Activated naive CD4-positive, alpha-beta T cell treated with Interleukin-2 at 50 U/mL for 16 hours (primary cell): ENCODE measurements at regions not wholly inside any gene's neighbourhood (a gene's known extent, or its start where the extent isn't known, plus 50 kb on each side); places are given as distances from the start of the nearest gene placed in this dataset.
"Not testable (repeated sequence)": the region's sequence is repeated elsewhere in the genome, so short reads cannot be mapped to it uniquely, and the experiment has no call there.

Experiments used
- DNase-seq: peaks from one replicate; pipeline ENCODE4 v3.0.0-alpha.2; 2020

DNA sequence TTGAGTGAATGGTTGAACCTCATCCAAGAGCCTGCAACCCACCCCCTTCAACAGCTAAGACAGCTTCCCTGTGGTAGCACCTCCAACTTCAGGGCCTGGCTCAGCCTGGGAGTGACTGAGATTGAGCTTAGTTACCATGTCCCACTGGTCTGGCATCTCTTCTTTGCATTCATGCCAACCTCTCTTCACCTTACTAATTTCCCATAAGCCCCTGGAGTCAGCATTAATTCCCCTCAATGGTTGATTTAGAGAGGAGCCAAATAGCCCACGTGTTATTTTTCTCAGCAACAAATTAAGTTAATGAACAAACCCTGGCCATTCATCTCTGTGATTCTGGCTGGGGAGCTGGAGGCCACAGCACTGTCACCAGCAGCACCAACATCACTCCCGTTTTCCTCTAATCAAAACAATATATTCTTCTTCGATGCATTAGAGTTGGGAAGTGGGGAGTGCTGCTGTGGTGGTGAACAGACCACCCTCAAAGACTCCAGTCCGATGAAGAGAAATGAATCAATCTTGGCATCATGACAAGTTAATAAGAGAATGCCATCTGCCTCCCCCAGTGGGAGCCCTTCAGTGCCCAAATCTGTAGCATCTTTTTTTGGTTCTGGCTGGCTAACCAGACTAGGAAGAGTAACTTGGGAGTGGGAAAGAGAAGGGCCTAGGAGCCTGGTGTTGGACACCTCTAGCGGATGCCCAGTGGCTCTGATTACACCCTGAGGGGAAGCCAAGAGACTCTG lies 83.2 kb upstream of the ADRA1D start:
- DNase-seq: no peak

DNA sequence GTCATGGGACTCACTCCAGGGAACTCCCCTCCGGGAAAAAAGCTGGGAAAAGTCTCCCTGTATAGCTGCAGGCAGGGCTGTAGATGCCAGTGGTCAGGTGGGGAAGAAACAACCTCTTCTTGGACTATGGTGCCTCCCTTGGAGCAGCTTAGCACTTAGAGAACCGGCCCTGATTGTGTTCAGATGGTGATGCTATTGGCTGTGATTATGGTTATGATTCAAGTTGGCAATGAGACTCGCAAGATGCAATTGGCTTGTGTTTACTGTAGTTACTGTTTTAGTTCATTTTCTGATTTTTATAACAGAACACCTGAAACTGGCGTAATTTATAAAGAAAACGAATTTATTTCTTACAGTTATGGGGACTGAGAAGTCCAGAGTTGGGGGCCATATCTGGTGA lies 80.9 kb upstream of the ADRA1D start:
- no peak for DNase-seq

DNA sequence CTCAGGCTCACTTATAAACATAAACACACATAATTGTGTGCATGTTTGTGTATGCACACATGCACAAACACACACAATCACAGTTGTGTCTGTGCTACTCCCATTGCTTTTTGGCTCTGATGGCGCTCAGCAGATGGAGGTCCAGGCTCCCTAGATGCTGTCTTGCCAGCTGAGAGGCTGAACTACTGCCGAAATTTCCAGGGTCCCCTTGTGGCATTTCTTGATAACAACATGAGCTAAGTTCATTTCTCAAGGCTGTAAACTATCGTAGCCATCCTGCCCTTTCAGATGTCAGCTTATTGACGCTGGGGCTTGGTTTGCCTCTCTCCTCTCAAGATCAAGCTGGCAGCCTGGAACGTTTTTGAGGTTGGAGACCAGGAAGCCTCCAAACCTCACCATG lies 80.1 kb upstream of the ADRA1D start:
- DNase-seq: no peak

DNA sequence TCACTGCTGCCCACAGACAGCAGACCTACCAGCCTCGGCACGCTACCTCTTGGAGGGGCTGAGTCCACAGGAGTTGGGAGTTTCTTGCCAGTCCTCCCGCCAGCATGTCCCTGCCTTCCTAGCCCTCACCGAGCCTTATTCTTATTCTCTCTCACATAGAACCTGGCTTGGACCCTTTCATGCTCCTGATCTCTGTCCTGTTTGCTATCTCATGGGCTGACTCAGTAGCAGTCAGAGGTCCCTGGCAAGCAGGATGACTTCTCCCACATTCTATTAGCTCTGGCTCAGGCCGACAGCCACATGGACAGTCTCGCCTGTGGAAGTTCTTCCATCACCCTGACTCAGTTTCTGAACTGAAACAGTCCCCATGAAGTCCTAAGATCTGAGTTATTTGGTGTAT lies 79.5 kb upstream of the ADRA1D start:
- DNase-seq: no peak

DNA sequence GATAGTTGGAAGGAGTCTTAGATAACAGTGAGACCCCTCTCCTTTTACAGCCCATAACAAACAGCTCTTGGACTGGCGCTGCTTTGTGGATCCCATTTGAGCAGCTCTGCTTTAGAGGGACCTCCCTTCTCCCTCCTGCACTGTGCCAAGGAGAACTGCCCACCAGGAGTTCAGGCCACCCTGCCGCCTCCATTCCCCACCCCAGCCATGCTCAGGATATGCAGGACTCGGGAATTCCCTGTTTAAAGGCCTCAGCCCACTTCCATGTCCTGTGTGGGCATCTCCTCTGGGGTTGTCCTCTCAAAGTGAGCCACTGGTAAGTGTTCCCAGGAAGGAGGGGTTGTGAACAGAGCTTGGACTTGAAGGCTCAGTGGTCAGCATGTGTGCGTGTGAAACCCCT lies 78.9 kb upstream of the ADRA1D start:
- no peak for DNase-seq

DNA sequence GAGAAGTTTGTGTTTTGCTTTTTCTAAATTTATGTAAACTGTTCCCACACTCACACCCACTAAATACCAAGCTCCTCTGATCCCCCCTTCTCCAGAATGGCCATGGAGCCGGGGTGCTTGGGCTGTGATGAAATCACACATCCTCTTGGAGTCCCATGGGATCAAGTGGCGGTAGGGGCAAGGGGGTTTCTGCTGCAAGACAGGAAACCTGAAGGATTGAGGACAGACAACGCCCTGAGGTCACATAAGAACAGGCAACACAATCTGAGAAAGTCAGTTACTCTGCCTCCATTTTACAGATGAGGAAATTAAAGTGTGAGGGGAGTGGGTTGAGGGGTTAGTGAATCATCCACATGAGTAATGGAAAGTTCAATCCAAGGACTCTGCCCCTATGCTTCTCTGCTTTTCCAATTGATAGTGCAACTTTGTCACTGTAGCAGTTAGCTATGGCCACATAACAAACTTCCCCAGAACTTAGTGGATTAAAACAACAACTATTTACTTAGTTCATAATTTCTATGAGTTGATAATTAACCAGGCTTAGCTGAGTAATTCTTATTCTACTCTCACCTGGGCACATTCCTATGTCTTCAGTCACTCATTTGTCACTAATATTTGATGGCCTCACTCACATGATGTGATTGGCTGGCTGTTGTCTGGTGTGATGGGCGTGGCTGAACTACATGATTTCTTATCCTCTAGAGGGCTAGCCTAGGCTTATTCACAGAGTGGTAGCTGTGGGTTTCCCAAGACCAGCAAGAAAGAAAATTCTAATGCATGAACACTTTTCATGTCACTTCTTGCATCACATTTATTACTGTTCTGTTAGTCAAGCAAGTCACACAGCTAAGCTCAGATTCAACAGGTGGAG lies 77.3 kb upstream of the ADRA1D start:
- no peak for DNase-seq

DNA sequence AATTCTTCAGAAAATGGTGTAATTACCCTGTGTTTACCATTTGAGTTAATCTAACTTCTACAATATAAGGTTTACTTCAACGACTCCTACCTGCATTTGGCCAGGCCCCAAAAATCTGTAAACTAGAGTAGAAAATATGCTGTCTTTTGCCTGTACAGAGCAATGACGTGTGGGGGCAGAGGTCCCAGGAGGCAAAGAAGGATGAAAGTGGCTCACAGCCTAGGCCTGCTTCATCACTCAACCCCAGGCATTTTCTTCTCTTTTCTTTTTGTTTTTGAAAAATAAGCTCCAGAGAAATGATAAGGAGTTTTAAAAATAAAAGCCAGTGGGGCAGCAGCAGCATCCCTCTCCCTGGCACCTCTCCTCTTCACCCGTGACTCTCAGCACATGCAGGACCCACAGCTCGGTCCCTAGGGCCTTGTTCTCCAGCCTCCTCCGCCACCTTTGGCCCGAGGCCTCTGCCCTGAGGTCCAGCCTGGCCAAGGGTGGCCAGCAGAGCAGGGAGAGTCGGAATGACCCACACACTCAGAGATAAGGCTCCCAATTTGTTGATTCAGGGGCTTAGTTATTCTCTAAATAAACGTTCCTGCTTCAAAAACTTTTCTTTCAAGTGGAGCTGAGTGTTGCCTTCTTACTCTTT lies 76.6 kb upstream of the ADRA1D start:
- no peak for DNase-seq

DNA sequence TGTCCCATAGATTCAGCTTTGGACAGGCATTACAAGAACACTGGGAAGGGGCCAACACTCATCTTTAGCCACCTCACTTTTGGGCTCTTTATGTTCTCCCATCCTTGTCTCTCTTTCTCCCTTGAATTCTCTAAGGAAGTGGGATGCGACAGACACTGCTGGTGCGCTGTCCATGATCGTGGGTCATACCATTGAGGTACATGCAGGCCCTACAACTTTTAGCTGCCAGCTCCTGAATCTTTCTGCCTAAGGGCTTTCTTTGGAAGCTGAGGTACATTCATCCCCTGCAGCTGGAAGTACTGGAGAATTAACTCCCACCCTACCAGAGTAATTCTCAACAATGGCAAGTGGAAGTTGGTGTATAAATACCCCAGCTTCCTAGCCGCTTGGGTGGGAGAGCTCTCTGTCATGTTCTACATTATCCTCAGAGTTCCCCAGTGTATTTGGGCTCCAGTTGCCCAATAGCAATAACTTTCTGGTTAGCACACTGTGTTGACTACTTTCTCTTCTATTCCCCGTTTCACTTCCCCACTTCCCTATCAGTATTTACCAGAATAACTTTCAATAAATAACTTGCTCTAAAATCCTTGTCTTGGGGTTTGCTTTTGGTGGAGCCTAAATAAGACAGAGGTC lies 75.6 kb upstream of the ADRA1D start:
- DNase-seq: no peak

DNA sequence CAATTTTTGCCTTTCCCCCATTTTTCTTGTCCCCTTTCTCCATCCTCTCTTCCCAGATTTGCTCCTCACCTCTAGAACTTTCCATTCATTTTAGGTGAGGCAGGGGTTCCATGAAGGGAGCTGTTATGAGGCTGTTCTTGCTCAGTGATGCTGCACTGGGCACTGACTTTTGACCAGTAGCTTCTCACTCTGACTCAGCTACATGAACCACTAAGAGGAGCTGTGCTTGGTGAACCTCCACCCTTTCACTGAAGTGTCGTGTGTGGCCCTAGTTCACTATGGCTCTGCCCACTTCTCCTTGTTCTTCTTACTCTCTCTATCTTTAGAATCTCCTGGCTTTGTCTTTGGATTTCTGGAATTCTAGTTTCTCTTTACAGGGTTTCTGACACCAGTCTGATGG lies 73.4 kb upstream of the ADRA1D start:
- DNase-seq: no peak

DNA sequence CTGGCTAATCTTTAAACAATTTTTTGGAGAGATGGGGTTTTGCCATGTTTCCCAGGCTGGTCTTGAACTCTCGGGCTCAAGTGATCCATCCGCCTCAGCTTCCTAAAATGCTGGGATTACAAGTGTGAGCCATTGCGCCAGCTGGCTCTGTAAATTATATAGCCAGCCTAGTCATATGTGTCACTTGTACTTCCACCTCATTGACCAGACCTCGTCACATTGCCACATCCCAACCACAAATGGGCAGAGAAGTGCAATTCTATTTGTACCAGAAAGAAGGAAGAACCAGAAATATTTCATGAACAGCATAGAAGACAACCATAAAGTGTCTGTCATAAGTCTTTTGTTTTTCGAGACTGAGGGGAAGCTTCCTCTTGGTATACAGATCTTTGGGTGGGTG lies 71.2 kb upstream of the ADRA1D start:
- no peak for DNase-seq

DNA sequence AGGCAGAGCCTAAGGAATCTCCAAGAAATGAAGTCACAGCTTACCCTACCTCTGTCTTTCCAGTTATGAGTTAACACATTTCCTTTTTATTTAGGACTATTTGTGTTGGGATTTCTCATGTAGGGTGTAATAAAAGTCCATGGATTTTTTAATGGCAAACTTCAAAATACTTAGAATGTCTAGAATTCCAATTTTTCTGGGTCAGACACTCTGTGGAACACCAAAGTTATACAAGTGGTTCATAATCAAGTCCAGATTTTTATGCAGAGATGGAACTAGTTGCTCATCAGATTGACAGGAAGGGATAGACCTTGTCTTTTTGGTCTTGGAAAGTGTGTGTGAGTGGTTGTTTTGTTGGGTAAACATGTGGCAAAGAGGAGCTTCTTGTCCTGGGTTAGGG lies 69.8 kb upstream of the ADRA1D start:
- no peak for DNase-seq

DNA sequence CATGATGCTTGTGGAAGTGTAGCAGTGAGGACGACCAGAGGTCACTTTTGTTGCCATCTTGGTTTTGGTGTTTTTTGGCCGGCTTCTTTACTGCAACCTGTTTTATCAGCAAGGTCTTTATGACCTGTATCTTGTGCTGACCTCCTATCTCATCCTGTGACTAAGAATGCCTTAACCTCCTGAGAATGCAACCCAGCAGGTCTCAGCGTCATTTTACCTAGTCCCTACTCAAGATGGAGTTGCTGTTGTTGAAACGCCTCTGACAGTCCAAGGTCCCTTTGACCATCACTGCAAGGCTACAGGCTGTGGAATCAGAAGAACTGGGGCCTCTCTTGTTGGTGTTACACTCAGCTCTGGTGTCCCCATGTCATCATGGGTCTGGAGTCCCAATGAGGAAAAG lies 61.5 kb upstream of the ADRA1D start:
- DNase-seq: not testable (repeated sequence)

DNA sequence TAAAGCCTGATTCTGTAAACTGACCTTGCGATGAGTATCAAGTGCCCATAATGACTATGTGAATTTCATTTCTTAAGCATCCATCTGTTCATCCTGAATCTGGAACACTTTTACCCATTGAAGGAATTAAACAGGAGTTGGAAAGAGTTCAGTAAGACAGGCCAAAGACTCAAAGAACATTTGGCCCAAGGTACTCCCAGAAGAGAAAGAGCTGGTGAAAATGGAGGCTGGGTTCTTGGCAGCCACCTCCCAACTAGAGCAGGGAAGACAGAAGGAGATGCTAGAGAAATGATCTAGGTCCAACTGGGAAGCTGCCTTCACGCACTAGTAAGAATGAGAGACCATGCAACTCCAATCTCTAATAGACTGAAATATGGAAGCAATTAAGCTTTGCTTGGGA lies 57.1 kb upstream of the ADRA1D start:
- no peak for DNase-seq

DNA sequence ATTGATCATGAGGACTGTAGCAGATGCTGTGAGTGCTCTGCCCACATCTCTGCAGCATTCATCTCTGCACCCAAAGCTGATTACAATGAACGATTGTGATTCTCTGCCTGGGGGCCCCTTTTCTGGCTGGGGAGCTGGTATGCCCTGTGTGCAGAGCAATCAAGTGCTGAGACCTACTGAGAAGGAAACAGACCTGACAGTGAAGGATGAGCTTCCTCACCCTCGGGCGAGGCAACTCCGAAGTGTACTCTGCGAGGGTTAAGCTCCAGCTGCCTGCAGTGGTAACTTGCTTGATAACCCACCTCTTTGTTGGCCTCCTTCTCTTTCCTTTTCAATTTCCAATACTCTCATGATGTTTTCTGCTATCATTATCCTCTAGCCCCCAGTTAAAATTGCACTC lies 56.0 kb upstream of the ADRA1D start:
- DNase-seq: no peak

DNA sequence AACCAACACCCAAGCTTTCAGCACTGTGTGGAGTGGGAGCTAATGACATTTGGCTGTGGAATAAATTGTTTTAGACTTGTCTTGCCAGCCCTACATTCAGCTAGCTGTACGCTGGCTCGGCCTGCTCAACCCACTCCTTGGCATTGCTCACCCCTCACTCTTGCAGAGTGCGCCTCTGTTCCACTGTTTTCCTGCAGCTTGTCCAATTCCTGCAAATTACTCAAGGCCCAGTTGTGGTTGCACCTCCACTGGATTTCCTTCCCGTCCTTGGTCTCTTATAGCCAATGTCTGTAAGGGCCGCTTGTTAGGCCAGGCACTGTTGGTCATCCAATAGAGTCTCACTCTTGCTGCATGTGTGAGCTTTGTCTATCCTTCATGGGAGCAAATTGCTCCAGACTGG lies 55.5 kb upstream of the ADRA1D start:
- no peak for DNase-seq

DNA sequence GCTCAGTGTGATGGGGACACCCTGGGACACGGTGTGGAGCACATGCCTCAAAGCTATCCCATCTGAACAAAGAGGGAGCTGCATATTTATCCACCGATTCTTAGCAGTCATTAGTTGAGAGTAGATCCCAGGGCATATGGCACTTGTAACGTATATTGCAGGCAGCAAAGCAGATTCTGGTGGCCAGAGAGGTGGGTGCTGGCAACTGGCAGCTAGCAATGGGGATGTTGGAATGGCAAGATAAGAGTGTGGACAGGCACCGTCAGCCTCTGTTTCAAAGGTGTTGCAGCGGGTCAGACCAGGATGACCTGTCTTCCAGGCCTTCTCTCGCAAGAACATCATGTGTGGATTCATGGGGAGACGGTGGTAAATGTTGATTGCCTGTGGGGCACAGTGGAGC lies 54.0 kb upstream of the ADRA1D start:
- no peak for DNase-seq

DNA sequence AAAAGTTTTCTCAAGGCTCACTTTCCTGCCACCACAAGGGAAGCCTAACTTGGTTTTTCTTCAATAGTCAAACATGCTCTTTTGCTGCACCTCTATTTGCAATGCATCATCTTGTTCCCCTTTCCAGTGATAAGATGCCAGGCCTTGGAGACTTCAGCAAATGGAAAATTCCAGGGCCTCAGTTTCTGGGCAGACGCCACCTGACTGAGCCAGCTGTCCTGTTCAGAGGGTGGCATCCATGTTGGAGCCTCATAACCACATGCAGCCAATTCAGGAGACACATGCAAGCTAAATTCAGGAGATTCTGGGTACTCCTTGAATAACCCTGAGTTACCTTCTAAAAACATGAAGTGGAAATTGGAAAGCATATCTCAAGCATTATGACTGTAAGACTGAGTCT lies 51.8 kb upstream of the ADRA1D start:
- no peak for DNase-seq

DNA sequence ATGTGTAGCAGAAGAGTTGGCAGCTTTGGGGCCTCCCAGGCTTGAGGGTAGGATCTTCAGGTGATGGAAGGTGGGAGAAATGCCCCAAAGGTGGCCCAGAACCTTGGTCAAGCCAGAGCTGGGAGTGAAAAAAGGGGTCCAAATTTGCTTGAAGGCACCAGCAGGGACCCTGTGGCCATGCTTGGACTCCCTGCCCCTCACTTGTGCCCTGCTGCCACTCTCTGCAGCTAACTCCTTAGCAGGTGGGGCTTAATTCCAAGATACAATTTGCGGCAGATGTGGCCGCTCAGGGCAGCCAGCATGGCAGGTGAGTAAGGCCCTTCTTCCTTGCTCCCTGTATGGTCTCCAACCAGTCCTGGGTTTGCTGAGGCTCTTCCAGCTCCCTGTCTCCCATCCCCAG lies 51.3 kb upstream of the ADRA1D start:
- no peak for DNase-seq

DNA sequence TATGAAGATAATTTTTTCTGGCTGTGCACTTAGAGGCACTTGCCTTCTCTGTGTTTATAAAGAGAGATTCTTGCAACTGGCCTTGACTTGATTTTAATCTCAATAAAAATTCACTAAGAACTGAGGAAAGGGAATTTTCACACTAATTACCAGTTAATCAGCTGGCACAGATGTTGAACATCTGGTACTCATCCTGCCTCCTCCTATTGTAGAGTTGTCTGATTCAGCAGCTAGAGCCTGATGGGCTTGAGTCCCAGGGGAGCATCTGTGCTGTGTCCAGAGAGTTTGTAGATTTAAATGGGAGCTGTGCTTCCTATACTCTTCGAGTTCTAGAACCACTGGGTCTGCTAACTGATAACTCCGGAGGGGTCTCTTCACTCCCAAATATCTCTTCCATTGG lies 50.7 kb upstream of the ADRA1D start:
- DNase-seq: no peak

DNA sequence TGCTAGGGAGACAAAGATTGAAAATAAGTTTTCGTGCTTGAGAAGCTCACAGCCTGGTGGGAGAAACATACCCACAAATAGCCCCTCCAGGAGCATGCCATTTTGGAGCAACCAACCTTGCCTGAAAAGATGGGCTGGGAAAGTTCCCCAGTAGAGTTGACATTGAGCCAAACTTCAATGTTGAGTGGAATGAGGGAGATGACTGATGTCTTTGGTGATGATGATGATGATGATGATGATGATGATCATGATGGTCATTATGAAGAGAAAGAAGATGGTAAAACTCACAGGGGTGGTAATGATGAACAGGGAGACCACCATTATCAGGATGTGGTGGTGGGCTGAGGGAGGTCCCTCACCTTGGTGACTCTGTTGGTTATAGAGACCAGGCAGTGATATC lies 50.1 kb upstream of the ADRA1D start:
- no peak for DNase-seq
